SK-N-MC (cell line): ENCODE measurements at regions not wholly inside any gene's neighbourhood (a gene's known extent, or its start where the extent isn't known, plus 50 kb on each side); places are given as distances from the start of the nearest gene placed in this dataset.

ENCODE experiments used
- DNase-seq: peaks from one replicate; pipeline ENCODE4 v3.0.0-alpha.2; 2011; ENCODE audit warnings: low read depth, low spot score
- H3K27ac ChIP-seq: fragments of 200-600 bp; sonication (generic); 2 replicates; pipeline ENCODE4 v1.5.1; 2016; ENCODE audit warnings: mixed run types
- H3K36me3 ChIP-seq: fragments of 200-600 bp; sonication (generic); 2 replicates; pipeline ENCODE4 v1.6.1; 2017; ENCODE audit warnings: antibody characterized with exemption, low read length, mixed read lengths; ENCODE audit not compliant: insufficient read depth
- H3K4me3 ChIP-seq: fragments of 200-600 bp; sonication (generic); 2 replicates; pipeline ENCODE4 v1.5.1; 2016
- H3K9ac ChIP-seq: fragments of 200-600 bp; sonication (generic); 2 replicates; pipeline ENCODE4 v1.8.0; 2017; ENCODE audit warnings: mixed run types, mixed read lengths; ENCODE audit not compliant: insufficient read length
- H3K9me3 ChIP-seq: fragments of 200-600 bp; sonication (generic); 2 replicates; pipeline ENCODE4 v1.6.1; 2017; ENCODE audit warnings: low read depth, mild to moderate bottlenecking, antibody characterized with exemption, low read length, moderate library complexity, mixed read lengths
- EZH2 ChIP-seq: fragments of 200-600 bp; sonication (generic); IDR thresholded peaks from one replicate; pipeline ENCODE4 v1.6.1; 2017; ENCODE audit warnings: antibody characterized with exemption
- FOXP2 ChIP-seq: optimal IDR thresholded peaks from 2 replicates; pipeline ENCODE3; 2011; ENCODE audit warnings: mild to moderate bottlenecking, moderate library complexity; ENCODE audit not compliant: insufficient read depth; ENCODE audit errors: extremely low read length, control extremely low read depth
- POLR2AphosphoS5 ChIP-seq: IDR thresholded peaks from 2 replicates; pipeline ENCODE4 v1.6.1; 2012; ENCODE audit warnings: mild to moderate bottlenecking, low read depth, low read length, borderline replicate concordance

- H3K4me3 ChIP-seq = peak overlapping the region; percentile 33; the same call in 1 of the 2 replicates
- DNase-seq = no peak
- TF ChIP-seq FOXP2 = no peak
- TF ChIP-seq EZH2 = no peak
- no peak for TF ChIP-seq POLR2AphosphoS5
- H3K9ac ChIP-seq = no peak overlapping the region
- no peaks in the 10 kb centered on the region for H3K9me3 ChIP-seq
- H3K27ac ChIP-seq = no peak overlapping the region
- H3K36me3 ChIP-seq = no peaks in the 10 kb centered on the region
Observed at GRCh38 chr1:204751883-204752687, 66.5 kb upstream of the LRRN2 start.

GRCh38 chr1:204752688-204753040 is 67.1 kb upstream of the LRRN2 start:
- H3K36me3 ChIP-seq = no peaks in the 10 kb centered on the region
- H3K9me3 ChIP-seq = no peaks in the 10 kb centered on the region
- H3K9ac ChIP-seq = no peak overlapping the region
- DNase-seq = no peak
- no peak overlapping the region for H3K4me3 ChIP-seq
- H3K27ac ChIP-seq = no peak overlapping the region
- no peak for TF ChIP-seq POLR2AphosphoS5
- no peak for TF ChIP-seq FOXP2
- TF ChIP-seq EZH2 = no peak

GRCh38 chr1:204754821-204755220 is 69.3 kb upstream of the LRRN2 start:
- Histone ChIP-seq H3K27ac (no peak overlapping the region), H3K9me3 (no peaks in the 10 kb centered on the region), H3K36me3 (no peaks in the 10 kb centered on the region), H3K9ac (no peak overlapping the region), H3K4me3 (no peak overlapping the region)
- TF ChIP-seq EZH2 (no peak), POLR2AphosphoS5 (no peak), FOXP2 (no peak)
- DNase-seq = no peak

GRCh38 chr1:204756349-204756748 is 70.8 kb upstream of the LRRN2 start:
- H3K4me3 ChIP-seq = no peak overlapping the region

GRCh38 chr1:204756811-204757210 is 71.3 kb upstream of the LRRN2 start:
- Histone ChIP-seq H3K36me3 (no peaks in the 10 kb centered on the region), H3K27ac (no peak overlapping the region), H3K4me3 (no peak overlapping the region), H3K9ac (no peak overlapping the region), H3K9me3 (no peaks in the 10 kb centered on the region)
- no peak for DNase-seq
- no peak for TF ChIP-seq EZH2
- TF ChIP-seq FOXP2 = no peak
- no peak for TF ChIP-seq POLR2AphosphoS5

More at GRCh38 chr1:204756349-204756748, 70.8 kb upstream of the LRRN2 start:
- H3K9ac ChIP-seq = no peak overlapping the region
- H3K27ac ChIP-seq = no peak overlapping the region
- TF ChIP-seq EZH2 = no peak
- no peak for TF ChIP-seq FOXP2
- no peak for TF ChIP-seq POLR2AphosphoS5
- H3K9me3 ChIP-seq = no peaks in the 10 kb centered on the region
- no peaks in the 10 kb centered on the region for H3K36me3 ChIP-seq
- DNase-seq = no peak

- TF ChIP-seq FOXP2 = no peak
- TF ChIP-seq POLR2AphosphoS5 = no peak
- TF ChIP-seq EZH2 = no peak
- Histone ChIP-seq H3K36me3 (no peaks in the 10 kb centered on the region), H3K9me3 (no peaks in the 10 kb centered on the region), H3K27ac (no peak overlapping the region), H3K4me3 (no peak overlapping the region), H3K9ac (no peak overlapping the region)
- no peak for DNase-seq
Observed at GRCh38 chr1:204758601-204759000, 73.1 kb upstream of the LRRN2 start.

GRCh38 chr1:204760350-204760749 is 74.8 kb upstream of the LRRN2 start:
- no peak for DNase-seq
- H3K9ac ChIP-seq = no peak overlapping the region
- no peaks in the 10 kb centered on the region for H3K9me3 ChIP-seq
- H3K27ac ChIP-seq = no peak overlapping the region
- TF ChIP-seq POLR2AphosphoS5 (no peak), FOXP2 (no peak)
- H3K36me3 ChIP-seq = no peaks in the 10 kb centered on the region
- no peak overlapping the region for H3K4me3 ChIP-seq

GRCh38 chr1:204760757-204761156 is 75.2 kb upstream of the LRRN2 start:
- no peak for DNase-seq
- Histone ChIP-seq H3K9me3 (no peaks in the 10 kb centered on the region), H3K4me3 (no peak overlapping the region), H3K27ac (no peak overlapping the region), H3K9ac (no peak overlapping the region), H3K36me3 (no peaks in the 10 kb centered on the region)
- no peak for TF ChIP-seq FOXP2
- TF ChIP-seq POLR2AphosphoS5 = no peak
- no peak for TF ChIP-seq EZH2

GRCh38 chr1:204763773-204764427 is 78.4 kb upstream of the LRRN2 start:
- no peaks in the 10 kb centered on the region for H3K9me3 ChIP-seq
- no peak overlapping the region for H3K9ac ChIP-seq
- no peaks in the 10 kb centered on the region for H3K36me3 ChIP-seq
- no peak for TF ChIP-seq FOXP2
- no peak for TF ChIP-seq EZH2
- no peak for TF ChIP-seq POLR2AphosphoS5
- no peak overlapping the region for H3K27ac ChIP-seq
- DNase-seq = no peak
- peak overlapping the region; percentile 33; the same call in 1 of the 2 replicates for H3K4me3 ChIP-seq
